Subcutaneous abdominal adipose tissue (tissue), 5 donors: ENCODE measurements at regions not wholly inside any gene's neighbourhood (a gene's known extent, or its start where the extent isn't known, plus 50 kb on each side); places are given as distances from the start of the nearest gene placed in this dataset.
"Not testable (repeated sequence)": the region's sequence is repeated elsewhere in the genome, so short reads cannot be mapped to it uniquely, and the experiment has no call there.

Experiments
- H3K27ac ChIP-seq: one replicate; pipeline ENCODE4 v1.7.0; 2013; ENCODE audit warnings: low read depth, mild to moderate bottlenecking, inconsistent platforms, low read length, moderate library complexity
- H3K27me3 ChIP-seq, 5 donors: one replicate each; pipeline ENCODE4 v1.7.0; 2013; ENCODE audit warnings: low read length in 5 of 5, inconsistent platforms in 1 of 5; ENCODE audit not compliant: control insufficient read depth in 5 of 5, insufficient read depth in 4 of 5
- H3K36me3 ChIP-seq, 5 donors: one replicate each; pipeline ENCODE4 v1.7.0; 2013; ENCODE audit warnings: low read length in 5 of 5; ENCODE audit not compliant: control insufficient read depth in 5 of 5, insufficient read depth in 5 of 5
- H3K4me1 ChIP-seq, 5 donors: one replicate each; pipeline ENCODE4 v1.7.0; 2013; ENCODE audit warnings: low read length in 5 of 5, mild to moderate bottlenecking in 3 of 5, moderate library complexity in 1 of 5; ENCODE audit not compliant: control insufficient read depth in 5 of 5, insufficient read depth in 5 of 5
- H3K4me3 ChIP-seq, 5 donors: one replicate each; pipeline ENCODE4 v1.7.0; 2013; ENCODE audit warnings: low read length in 5 of 5, low read depth in 1 of 5
- H3K9ac ChIP-seq, 5 donors: one replicate each; pipeline ENCODE4 v1.7.0; 2013; ENCODE audit warnings: low read length in 5 of 5, mild to moderate bottlenecking in 4 of 5, moderate library complexity in 3 of 5
- H3K9me3 ChIP-seq, 5 donors: one replicate each; pipeline ENCODE4 v1.7.0; 2013; ENCODE audit warnings: low read length in 5 of 5; ENCODE audit not compliant: control insufficient read depth in 5 of 5
- donor health status: healthy.
- donor health status: healthy.
- donor health status: healthy.
- donor health status: healthy.
- donor health status: healthy.

GRCh38 chr4:127020831-127021230 lies 611.9 kb upstream of the INTU start:
- H3K36me3 ChIP-seq, H3K4me1 ChIP-seq, H3K27ac ChIP-seq, H3K4me3 ChIP-seq, H3K9me3 ChIP-seq, H3K9ac ChIP-seq, H3K27me3 ChIP-seq: not testable (repeated sequence)

- no peaks in the 10 kb centered on the region for H3K27me3 ChIP-seq
- no peak overlapping the region for H3K4me3 ChIP-seq
- H3K4me1 ChIP-seq = no peaks in the 10 kb centered on the region
- H3K27ac ChIP-seq = no peak overlapping the region
- peaks cover 0 to 12% (median 3%) of the 10 kb centered on the region in 5 donors for H3K9me3 ChIP-seq
- no peaks in the 10 kb centered on the region for H3K36me3 ChIP-seq
- no peak overlapping the region for H3K9ac ChIP-seq
Observed at GRCh38 chr4:127036296-127036695, 596.5 kb upstream of the INTU start.

- H3K36me3 ChIP-seq = no peaks in the 10 kb centered on the region
- H3K4me3 ChIP-seq = no peak overlapping the region
- no peaks in the 10 kb centered on the region for H3K4me1 ChIP-seq
- no peaks in the 10 kb centered on the region for H3K9me3 ChIP-seq
- no peak overlapping the region for H3K27ac ChIP-seq
- H3K27me3 ChIP-seq = no peaks in the 10 kb centered on the region
- no peak overlapping the region for H3K9ac ChIP-seq
Observed at GRCh38 chr4:127045861-127046260, 586.9 kb upstream of the INTU start.

GRCh38 chr4:127047930-127048329 lies 584.8 kb upstream of the INTU start:
- H3K27me3 ChIP-seq = no peaks in the 10 kb centered on the region
- H3K27ac ChIP-seq = no peak overlapping the region
- H3K4me3 ChIP-seq = no peak overlapping the region
- no peak overlapping the region for H3K9ac ChIP-seq
- no peaks in the 10 kb centered on the region for H3K9me3 ChIP-seq
- H3K4me1 ChIP-seq = no peaks in the 10 kb centered on the region
- H3K36me3 ChIP-seq = no peaks in the 10 kb centered on the region

GRCh38 chr4:127048376-127049044 lies 584.2 kb upstream of the INTU start:
- Histone ChIP-seq H3K4me1 (no peaks in the 10 kb centered on the region), H3K36me3 (no peaks in the 10 kb centered on the region), H3K4me3 (no peak overlapping the region), H3K27ac (no peak overlapping the region), H3K9me3 (no peaks in the 10 kb centered on the region), H3K27me3 (no peaks in the 10 kb centered on the region), H3K9ac (no peak overlapping the region)

GRCh38 chr4:127049526-127049925 lies 583.2 kb upstream of the INTU start:
- no peaks in the 10 kb centered on the region for H3K27me3 ChIP-seq
- no peak overlapping the region for H3K9ac ChIP-seq
- no peaks in the 10 kb centered on the region for H3K36me3 ChIP-seq
- H3K27ac ChIP-seq = no peak overlapping the region
- H3K4me3 ChIP-seq = no peak overlapping the region
- no peaks in the 10 kb centered on the region for H3K4me1 ChIP-seq
- H3K9me3 ChIP-seq = no peaks in the 10 kb centered on the region

GRCh38 chr4:127052742-127053141 lies 580.0 kb upstream of the INTU start:
- no peak overlapping the region for H3K27ac ChIP-seq
- no peak overlapping the region for H3K4me3 ChIP-seq
- H3K4me1 ChIP-seq = no peaks in the 10 kb centered on the region
- H3K9me3 ChIP-seq = peaks cover 5 to 14% (median 11%) of the 10 kb centered on the region in 5 donors
- H3K9ac ChIP-seq = no peak overlapping the region
- no peaks in the 10 kb centered on the region for H3K27me3 ChIP-seq
- H3K36me3 ChIP-seq = no peaks in the 10 kb centered on the region

- Histone ChIP-seq H3K27me3 (no peaks in the 10 kb centered on the region), H3K36me3 (no peaks in the 10 kb centered on the region), H3K4me3 (no peak overlapping the region), H3K9me3 (peaks cover 5 to 16% (median 11%) of the 10 kb centered on the region in 5 donors), H3K27ac (no peak overlapping the region), H3K9ac (no peak overlapping the region), H3K4me1 (no peaks in the 10 kb centered on the region)
Observed at GRCh38 chr4:127055357-127055756, 577.4 kb upstream of the INTU start.

- Histone ChIP-seq H3K4me3 (no peak overlapping the region), H3K36me3 (no peaks in the 10 kb centered on the region), H3K9ac (no peak overlapping the region), H3K4me1 (no peaks in the 10 kb centered on the region), H3K27me3 (no peaks in the 10 kb centered on the region), H3K9me3 (no peaks in the 10 kb centered on the region), H3K27ac (no peak overlapping the region)
Observed at GRCh38 chr4:127069675-127070074, 563.1 kb upstream of the INTU start.

- H3K4me3 ChIP-seq = no peak overlapping the region
- no peaks in the 10 kb centered on the region for H3K27me3 ChIP-seq
- no peaks in the 10 kb centered on the region for H3K4me1 ChIP-seq
- H3K9ac ChIP-seq = no peak overlapping the region
- no peaks in the 10 kb centered on the region for H3K36me3 ChIP-seq
- H3K27ac ChIP-seq = no peak overlapping the region
- H3K9me3 ChIP-seq = no peaks in the 10 kb centered on the region
Observed at GRCh38 chr4:127071443-127071842, 561.3 kb upstream of the INTU start.

GRCh38 chr4:127080141-127080540 lies 552.6 kb upstream of the INTU start:
- H3K27ac ChIP-seq = no peak overlapping the region
- no peaks in the 10 kb centered on the region for H3K36me3 ChIP-seq
- no peaks in the 10 kb centered on the region for H3K27me3 ChIP-seq
- H3K4me3 ChIP-seq = no peak overlapping the region
- H3K4me1 ChIP-seq = no peaks in the 10 kb centered on the region
- no peak overlapping the region for H3K9ac ChIP-seq
- H3K9me3 ChIP-seq = no peaks in the 10 kb centered on the region
